A673 (cell line): ENCODE measurements at regions not wholly inside any gene's neighbourhood (a gene's known extent, or its start where the extent isn't known, plus 50 kb on each side); places are given as distances from the start of the nearest gene placed in this dataset.
"Not testable (repeated sequence)": the region's sequence is repeated elsewhere in the genome, so short reads cannot be mapped to it uniquely, and the experiment has no call there.

Experiments
- CTCF ChIP-seq: fragments of 300-800, 200-600 bp; sonication (generic); conservative IDR thresholded peaks from 2 replicates; pipeline ENCODE4 v1.5.1; 2017; ENCODE audit warnings: low read depth, mild to moderate bottlenecking, antibody characterized with exemption, low read length, moderate library complexity, mixed read lengths
- EZH2 ChIP-seq: fragments of 200-600 bp; sonication (generic); IDR thresholded peaks from 2 replicates; pipeline ENCODE4 v1.6.1; 2017; ENCODE audit warnings: borderline replicate concordance, low read depth, mild to moderate bottlenecking, mixed read lengths, antibody characterized with exemption, low read length; ENCODE audit not compliant: poor library complexity, severe bottlenecking

- TF ChIP-seq CTCF, EZH2: not testable (repeated sequence)
These were observed 127.0 kb downstream of the ART5 start for GRCh38 chr11:3514635-3515424.
